Stimulated activated CD8-positive, alpha-beta memory T cell treated with anti-CD3 and anti-CD28 coated beads, Interleukin-15, amount 100 ng/mL, for 24 hours (primary cell): ENCODE measurements at regions not wholly inside any gene's neighbourhood (a gene's known extent, or its start where the extent isn't known, plus 50 kb on each side); places are given as distances from the start of the nearest gene placed in this dataset.
A peak's percentile ranks its signal among the peaks of the same experiment; 100 is the strongest.
"Not testable (repeated sequence)": the region's sequence is repeated elsewhere in the genome, so short reads cannot be mapped to it uniquely, and the experiment has no call there.

Experiments used
- DNase-seq: peaks from one replicate; pipeline ENCODE4 v3.0.0-alpha.2; 2020; ENCODE audit warnings: low read depth

DNA sequence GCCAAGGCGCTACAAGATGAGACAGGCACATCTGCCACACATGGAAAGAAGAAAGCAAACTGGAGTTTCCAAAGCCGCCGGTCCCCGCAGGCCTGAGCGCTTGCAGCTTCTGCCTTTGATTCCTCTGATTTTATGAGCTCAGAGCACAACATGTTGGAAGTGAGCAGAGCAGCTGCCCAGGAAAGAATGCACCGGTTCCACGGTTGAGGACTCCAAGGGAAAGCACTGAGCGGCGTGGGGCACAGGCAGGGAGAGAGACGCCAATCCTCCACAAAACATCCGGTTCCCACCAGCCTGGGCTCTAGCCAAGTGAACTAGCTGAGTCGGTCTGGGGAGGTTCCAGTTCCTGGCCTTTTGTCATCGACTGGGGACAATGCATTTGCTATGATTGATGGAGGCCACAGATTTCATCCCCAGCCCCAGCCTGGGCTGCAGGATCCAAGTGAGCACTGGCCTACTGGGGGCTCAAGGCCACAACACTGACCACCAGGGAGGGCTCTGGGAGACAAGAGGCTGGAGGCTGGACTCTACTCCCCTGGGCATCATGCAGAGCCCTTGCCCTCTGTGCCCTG is 253.1 kb upstream of the IRF2BP2 start:
- no peak for DNase-seq

DNA sequence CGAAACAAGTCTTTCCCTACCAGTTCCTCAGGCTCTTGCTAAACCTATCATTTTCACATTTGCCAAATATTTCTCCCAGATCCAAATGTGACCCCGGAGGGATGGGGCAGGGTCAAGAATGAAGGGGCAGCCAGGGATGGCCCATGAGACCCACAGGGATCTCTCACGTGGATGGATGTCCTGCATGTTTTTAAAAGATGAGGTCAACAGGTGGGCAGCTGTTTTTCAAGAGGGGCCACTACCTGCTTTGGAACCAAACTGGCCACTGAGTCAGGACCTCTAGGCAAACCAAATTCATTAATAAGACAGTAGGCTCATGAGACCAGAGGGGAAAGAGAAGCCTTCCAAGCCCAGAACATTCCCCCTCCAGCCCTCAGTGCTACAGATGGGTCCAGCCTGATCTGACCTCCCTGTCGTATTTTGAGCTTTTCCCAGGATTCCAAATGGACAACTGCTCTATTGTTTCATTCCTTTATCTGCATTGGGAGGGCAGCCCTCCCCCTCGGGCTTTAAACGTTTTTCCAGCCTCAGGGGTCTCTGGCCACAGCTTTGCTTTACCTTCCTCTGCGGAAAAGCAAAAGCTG is 252.5 kb upstream of the IRF2BP2 start:
- no peak for DNase-seq

GRCh38 chr1:234861761-234862160 is 251.8 kb upstream of the IRF2BP2 start:
- no peak for DNase-seq

DNA sequence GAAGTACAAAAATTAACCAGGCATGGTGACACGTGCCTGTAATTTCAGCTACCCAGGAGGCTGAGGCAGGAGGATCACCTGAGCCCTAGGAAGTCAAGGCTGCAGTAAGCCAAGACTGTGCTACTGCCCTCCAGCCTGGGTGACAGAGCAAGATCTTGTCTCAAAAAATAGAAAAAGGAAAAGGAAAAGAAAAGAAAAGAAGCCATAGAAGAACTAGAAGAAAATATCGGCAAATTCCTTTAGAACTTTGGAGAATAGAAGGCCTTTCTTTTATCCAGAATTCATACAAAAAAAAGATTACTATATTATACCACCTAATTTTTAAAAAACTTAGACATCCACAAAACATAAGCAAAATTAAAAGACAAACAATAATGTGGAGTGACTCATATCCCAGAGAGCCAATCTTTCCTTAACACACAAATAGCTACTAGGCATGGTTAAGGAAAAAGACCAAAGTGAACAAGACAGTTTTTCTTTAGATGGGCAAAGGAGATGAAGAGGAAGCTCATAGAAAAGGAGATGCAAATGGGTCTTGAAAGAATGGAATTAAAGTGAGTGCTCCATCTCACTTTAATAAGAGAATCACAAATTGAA is 251.1 kb upstream of the IRF2BP2 start:
- no peak for DNase-seq

DNA sequence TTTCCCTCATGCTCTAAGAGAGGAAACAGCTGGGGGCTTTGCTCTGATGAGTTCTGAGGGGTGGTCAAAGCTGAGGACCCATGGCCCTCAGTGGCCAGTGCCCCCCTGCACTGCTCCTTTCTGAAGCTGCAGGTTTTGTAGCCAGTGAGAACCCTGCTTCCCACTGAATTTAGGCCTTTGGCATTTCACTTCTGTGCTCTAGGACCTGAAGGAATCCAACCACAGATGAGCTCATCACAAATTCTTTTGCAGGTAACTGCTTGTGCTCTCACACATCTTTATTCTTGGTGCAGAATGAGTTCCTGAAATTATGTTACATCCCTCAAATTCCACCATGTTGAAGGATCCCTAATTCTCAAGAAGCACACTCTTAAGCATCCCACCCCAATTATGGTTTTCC is 248.7 kb upstream of the IRF2BP2 start:
- DNase-seq: no peak

DNA sequence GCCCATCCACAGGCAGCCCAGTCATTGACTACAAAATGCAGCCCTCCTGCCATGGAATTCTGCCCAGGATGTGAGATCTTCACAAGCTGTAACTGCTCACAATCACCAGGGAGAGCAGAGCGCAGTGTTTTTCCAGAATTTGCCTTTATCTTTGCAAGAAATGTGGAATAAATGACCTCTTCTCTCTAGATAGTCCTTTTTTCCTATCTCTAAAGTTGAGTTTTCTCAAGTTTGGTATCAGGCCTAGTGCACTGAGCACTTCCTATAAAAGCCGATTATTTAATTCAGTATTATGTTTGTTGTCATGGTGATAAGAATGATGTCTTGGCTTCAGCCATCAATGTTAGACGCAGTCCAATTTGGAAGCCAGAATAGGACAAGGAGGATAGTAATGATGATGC is 246.9 kb upstream of the IRF2BP2 start:
- no peak for DNase-seq

DNA sequence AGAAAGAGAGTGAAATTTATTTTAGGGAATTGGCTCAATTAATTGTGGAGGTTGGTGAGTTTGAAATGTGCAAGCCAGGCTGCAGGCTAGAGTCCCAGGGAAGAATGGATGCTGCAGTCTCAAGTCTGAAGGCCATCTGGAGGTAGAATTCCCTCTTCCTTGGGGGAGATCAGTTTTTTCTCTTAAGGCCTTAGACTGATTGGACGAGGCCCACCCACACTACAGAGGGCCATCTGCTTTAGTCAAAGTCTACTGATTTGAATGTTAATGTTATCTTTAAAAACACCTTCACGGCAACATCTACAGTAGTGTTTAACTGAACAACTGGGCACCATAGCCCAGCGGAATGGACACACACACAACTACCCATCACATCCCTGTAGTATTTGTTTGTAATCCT is 245.9 kb upstream of the IRF2BP2 start:
- no peak for DNase-seq

- no peak for DNase-seq
Observed at GRCh38 chr1:234854645-234855039, 244.7 kb upstream of the IRF2BP2 start.

DNA sequence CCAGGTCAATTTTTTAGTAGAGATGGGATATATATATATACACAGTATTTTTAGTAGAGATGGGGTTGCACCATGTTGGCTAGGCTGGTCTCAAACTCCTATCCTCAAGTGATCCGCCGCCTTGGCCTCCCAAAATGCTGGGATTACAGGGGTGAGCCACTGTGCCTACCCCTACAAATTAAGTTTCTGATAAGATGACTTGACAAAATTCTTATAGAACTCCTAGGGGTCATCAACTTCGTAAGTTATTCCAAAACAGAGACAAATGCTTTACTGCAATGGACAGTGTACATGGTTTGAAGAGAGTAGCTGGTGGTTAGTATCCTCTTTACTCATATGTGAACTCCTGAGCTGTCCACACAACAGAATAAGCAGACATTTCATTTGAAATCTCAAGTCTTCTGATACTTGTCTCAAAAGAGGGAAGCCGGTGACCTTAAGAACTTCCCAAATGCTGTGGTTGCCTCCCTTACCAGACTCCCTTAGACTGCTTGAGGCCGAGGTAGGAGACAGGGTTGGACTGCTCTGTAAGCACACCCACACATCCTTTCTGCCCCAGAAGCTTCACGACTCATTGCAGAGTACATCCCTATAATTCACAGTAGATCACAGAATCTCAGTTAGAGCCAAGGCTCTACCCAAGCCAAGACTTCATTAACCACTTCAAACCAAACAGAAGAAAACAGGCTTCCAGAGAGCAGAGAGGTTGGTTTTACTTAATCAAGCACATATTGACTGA is 244.1 kb upstream of the IRF2BP2 start:
- no peak for DNase-seq

- no peak for DNase-seq
Observed at GRCh38 chr1:234852659-234853058, 242.7 kb upstream of the IRF2BP2 start.

DNA sequence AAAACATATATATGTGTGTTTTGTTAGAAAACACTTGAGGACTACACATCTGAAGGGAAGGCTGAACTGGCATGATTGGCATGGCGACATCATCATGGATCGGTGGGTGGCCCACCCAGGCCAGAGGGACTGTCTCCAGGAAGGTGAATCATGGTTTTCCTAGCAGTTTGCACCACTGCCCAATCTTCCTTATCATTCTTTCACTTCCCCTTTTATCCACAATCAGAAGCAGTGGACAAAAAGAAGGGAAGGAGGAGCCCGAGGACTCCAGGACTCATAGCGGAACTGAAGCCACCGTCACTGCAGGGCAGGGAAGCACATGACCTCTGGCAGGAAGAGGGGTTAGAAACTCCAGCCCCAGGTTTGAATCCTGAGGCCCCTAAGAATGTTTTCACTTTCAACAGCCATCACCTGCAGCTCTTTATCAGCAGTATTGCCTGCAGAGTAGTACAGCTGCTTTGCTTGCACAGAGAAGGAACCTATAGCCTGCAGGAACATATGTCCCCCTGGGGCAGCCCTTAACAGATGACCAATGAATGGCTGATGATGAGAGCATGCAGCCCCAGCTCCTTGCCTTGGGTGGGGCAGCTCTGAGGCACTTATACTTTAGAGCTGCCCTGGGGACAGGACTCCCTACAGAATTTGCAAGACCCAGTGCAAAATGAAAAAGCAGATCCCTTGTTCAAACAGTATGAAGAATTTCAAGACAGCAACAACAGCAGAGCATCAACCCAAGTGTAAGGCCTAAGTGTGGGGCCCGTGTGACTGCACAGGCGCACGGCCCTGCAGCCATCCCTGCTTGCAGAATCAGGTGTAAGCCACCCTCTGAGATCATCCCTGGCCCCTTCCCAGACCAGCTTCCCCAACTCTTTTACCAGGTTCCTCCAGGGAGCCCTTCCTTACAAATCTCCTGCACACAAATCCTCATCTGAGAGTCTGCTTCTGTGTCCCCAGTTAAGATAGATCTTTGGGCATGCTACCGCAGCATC is 241.8 kb upstream of the IRF2BP2 start:
- DNase-seq: no peak

DNA sequence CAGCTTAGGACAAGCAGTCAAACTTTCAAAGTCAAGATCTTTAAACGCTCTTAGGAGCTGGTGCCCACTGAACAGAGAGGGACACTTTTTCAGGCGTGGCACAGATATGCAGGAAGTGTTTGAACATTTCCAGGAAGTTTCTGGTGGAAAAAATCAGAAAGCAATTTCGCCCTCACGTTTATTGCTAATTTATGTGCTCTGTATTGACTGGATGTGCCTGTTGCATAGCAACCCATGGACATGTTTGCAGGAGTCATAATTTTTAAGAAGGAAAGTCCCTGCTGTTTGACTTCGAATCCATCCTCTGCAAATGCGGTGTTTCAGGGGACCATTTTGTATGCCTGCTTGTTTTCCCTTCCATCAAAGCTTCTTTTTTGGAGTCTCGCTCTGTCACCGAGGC is 239.9 kb upstream of the IRF2BP2 start:
- DNase-seq: no peak

DNA sequence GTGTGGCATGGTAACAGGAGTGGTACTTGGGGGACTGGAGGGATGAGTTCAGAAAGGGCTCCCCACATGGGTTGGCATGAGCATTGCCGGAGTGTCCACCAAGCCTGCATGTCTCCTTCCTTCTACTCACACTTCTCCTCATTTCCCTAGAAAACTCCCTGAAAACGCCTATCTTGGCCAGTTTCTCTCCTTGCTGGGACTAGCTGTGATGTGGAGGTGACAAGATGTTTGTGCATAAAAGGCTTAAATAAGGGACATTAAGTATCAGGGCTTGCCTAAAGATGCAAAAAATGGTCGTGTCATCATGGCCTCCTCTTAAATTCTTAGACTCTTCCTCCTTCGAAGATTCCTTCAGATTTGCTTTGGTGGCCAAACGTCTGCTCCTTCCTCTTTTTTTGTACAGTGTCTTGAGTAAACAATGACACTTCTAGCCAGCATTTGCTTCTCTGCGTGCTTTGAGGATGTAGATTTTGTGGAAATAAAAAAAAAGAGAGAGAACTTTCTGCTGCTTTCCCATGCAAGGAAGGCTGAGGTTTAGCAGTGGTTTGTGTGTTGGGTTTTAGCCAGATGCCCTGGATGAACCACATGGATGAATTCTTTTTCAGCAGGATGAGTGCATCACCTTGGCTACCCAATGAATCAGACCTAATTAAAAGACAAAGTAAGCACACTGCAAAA is 239.1 kb upstream of the IRF2BP2 start:
- DNase-seq: no peak

DNA sequence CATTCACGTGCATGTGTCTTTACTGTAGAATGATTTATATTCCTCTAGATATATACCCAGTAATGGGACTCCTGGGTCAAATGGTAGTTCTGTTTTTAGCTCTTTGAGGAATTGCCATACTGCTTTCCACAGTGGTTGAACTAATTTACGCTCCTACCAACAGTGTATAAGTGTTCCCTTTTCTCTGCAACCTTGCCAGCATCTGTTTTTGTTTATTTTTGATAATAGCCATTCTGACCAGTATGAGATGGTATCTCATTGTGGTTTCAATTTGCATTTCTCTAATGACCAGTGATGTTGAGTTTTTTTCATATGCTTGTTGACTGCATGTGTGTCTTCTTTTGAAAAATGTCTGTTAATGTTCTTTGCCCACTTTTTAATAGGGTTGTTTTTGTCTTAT is 236.8 kb upstream of the IRF2BP2 start:
- not testable (repeated sequence) for DNase-seq

GRCh38 chr1:234845836-234846235 is 235.9 kb upstream of the IRF2BP2 start:
- no peak for DNase-seq

- DNase-seq: no peak
Observed at GRCh38 chr1:234845097-234845660, 235.2 kb upstream of the IRF2BP2 start.

DNA sequence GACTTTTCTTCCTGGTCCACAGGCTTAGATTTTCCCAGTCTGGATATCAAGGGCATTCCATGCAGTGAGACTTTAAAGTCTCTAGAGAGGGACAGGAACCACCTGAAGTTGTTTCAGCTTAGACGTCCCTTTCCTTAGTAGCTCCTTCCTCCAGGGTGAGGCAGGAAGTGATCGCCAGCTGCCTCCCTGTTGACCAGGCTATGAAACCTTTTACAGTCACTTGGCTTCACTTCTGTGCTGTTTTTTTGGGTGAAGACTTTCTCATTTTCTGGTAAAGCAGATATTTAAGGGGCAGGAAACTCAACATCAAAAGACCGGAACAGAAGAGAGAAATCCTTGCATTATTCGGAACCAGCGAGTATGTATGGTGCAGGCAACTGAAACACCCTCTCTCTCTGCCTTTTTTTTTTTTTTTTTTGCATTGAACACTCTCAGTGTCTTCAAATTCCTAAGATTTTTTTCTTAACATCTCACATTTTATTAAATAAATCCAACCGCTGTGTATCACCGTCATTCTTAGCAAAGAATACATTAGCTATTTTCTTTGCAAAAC is 234.6 kb upstream of the IRF2BP2 start:
- DNase-seq: no peak

DNA sequence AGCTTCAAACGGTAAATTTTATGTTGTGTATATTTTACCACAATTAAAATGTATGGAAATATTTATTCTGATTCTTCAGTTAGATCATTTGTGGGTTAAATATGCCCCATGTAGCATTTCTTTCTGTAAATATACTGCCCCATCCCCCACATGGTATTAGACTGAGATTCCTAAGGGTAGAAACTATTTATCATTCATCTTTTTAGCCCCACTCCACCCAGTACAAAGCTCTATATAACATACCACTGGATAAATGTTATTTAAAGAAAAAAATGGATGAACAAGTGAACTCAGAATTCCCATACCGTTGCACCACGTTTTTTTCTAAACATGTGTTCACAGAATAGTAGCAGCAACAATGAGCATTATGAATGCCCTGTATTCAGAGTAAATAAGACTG is 234.0 kb upstream of the IRF2BP2 start:
- DNase-seq: no peak

DNA sequence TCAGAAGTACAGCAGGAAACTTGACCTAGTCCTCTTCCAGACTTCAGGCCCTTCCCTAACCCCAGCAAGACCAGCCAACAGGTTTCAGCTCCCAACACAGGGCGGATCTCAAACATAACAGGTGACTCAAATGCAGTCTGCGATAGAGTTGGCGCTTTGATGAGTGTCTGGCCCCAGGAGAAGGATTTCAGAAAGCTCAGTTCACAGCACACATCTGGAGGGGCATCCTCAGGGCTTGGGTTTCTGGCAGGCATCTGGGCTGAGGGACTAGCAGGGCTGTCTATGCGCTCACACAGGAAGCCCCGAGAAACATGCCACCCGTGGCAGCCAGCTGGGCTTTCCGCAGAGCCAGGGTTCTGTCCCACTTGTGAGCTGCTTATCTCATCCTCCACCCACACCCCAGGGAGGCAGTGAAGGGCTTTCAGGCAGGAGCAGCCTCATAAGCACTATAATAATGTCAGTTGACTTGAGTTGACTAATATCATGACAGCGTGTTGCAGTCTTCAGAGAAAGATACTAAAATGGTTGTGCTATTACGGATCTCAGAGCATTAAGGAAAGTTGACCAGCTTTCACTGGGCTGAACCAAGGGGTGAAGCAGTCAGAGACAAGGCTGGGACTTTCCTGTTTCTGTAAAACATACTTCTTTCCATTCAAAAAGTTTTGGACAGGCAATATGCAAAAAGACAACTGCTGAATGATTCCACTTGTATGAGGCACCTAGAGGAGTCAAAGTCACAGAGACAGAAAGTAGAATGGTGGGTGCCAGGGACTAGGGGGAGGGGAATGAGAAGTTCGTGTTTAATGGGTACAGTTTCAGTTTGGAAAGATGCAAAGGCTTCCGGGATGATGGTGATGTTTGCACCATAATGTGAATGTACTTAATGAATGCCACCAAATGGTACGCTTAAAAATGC is 233.0 kb upstream of the IRF2BP2 start:
- DNase-seq: peak; percentile 33

- no peak for DNase-seq
Observed at GRCh38 chr1:234841710-234842231, 231.8 kb upstream of the IRF2BP2 start.
